NCI-H1092 treated with DMSO at 0.1 percent for 48 hours (cell line): ENCODE measurements at regions not wholly inside any gene's neighbourhood (a gene's known extent, or its start where the extent isn't known, plus 50 kb on each side); places are given as distances from the start of the nearest gene placed in this dataset.

Experiments
- DNase-seq: peaks from one replicate; lab custom pipeline; 2025; lab: John Stamatoyannopoulos, UW

- no peak for DNase-seq
Observed at GRCh38 chr5:96340357-96340756, 92.7 kb downstream of the PCSK1 start.

GRCh38 chr5:96339862-96340261 lies 93.2 kb downstream of the PCSK1 start:
- no peak for DNase-seq

- no peak for DNase-seq
Observed at GRCh38 chr5:96338624-96339415, 94.2 kb downstream of the PCSK1 start.

GRCh38 chr5:96338091-96338490 lies 95.0 kb downstream of the PCSK1 start:
- DNase-seq = no peak

GRCh38 chr5:96337048-96337781 lies 95.8 kb downstream of the PCSK1 start:
- no peak for DNase-seq

GRCh38 chr5:96336351-96336985 lies 96.6 kb downstream of the PCSK1 start:
- DNase-seq = peak; percentile 50

GRCh38 chr5:96335873-96336272 lies 97.2 kb downstream of the PCSK1 start:
- no peak for DNase-seq

- DNase-seq = no peak
Observed at GRCh38 chr5:96333391-96333790, 99.7 kb downstream of the PCSK1 start.

GRCh38 chr5:96332535-96333366 lies 100.3 kb downstream of the PCSK1 start:
- no peak for DNase-seq

- no peak for DNase-seq
Observed at GRCh38 chr5:96331681-96332361, 101.2 kb downstream of the PCSK1 start.

GRCh38 chr5:96331210-96331609 lies 101.8 kb downstream of the PCSK1 start:
- DNase-seq = no peak

- no peak for DNase-seq
Observed at GRCh38 chr5:96330530-96331140, 102.4 kb downstream of the PCSK1 start.

- DNase-seq = no peak
Observed at GRCh38 chr5:96329886-96330529, 103.0 kb downstream of the PCSK1 start.

GRCh38 chr5:96329289-96329688 lies 103.8 kb downstream of the PCSK1 start:
- DNase-seq = no peak

GRCh38 chr5:96327722-96328121 lies 105.3 kb downstream of the PCSK1 start:
- no peak for DNase-seq

- no peak for DNase-seq
Observed at GRCh38 chr5:96326902-96327301, 106.1 kb downstream of the PCSK1 start.

GRCh38 chr5:96324708-96325107 lies 108.3 kb downstream of the PCSK1 start:
- no peak for DNase-seq

- DNase-seq = no peak
Observed at GRCh38 chr5:96322865-96323264, 110.2 kb downstream of the PCSK1 start.

- DNase-seq = no peak
Observed at GRCh38 chr5:96322217-96322616, 110.8 kb downstream of the PCSK1 start.

- no peak for DNase-seq
Observed at GRCh38 chr5:96321345-96321744, 111.7 kb downstream of the PCSK1 start.

- no peak for DNase-seq
Observed at GRCh38 chr5:96320797-96321196, 112.3 kb downstream of the PCSK1 start.
